DMS 273 (cell line): ENCODE measurements at regions not wholly inside any gene's neighbourhood (a gene's known extent, or its start where the extent isn't known, plus 50 kb on each side); places are given as distances from the start of the nearest gene placed in this dataset.
A peak's percentile ranks its signal among the peaks of the same experiment; 100 is the strongest.

Experiments used
- DNase-seq: peaks from one replicate; lab custom pipeline; 2025; ENCODE audit not compliant: unreplicated experiment; lab: John Stamatoyannopoulos, UW

DNA sequence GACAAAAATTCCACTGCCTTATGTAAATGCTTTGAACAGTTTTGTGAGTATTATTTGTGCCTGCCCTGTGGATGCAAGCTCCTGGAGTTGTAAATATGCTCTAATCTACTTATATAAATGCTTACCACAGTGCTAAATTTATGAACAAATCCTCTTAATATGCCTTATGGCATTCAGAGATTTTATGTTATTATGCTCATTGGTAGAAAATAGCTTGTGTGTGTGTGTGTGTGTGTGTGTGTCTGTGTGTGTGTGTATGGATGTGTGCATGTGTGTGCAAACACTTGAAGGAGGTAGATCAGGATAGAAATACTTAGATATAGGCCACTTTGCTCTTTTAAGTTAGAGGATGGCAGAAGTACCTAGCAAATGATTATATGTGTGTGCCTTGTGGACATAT lies 253.9 kb downstream of the TAF11L14 start:
- DNase-seq, result no peak

- DNase-seq, result peak; percentile 20
Observed at GRCh38 chr5:17890501-17890900, 256.2 kb downstream of the TAF11L14 start.

GRCh38 chr5:17891881-17892280 lies 257.6 kb downstream of the TAF11L14 start:
- no peak for DNase-seq

DNA sequence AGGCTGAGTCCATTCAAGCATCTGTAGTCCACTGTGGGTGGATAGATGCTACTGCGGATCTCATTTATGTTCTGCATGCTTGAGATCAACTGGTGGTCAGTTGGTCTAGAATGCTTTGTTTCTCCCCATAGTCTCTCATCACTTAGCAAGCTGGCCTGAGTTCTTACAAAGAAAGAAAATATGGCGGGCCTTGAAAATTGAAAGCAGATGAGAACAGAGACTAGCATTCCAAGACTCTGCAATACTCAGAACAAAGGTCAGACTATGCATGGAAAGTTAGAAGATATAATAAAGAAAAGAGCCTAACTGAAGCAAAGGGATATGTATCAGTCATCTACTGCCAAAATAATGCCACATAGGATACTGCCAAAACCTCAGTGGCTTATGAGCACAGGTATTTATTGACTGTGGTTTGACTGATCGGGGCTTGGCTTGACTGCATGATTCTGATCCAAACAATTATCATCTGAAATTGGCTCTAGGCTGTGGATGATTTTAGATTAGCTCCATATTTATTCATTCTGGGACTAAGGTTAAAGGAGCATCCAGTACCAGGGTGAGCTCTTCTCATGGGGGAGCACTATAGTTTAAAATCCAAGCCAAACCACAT lies 258.9 kb downstream of the TAF11L14 start:
- DNase-seq, result no peak

GRCh38 chr5:17895288-17896033 lies 261.2 kb downstream of the TAF11L14 start:
- no peak for DNase-seq

- DNase-seq, result no peak
Observed at GRCh38 chr5:17896605-17897004, 262.3 kb downstream of the TAF11L14 start.

DNA sequence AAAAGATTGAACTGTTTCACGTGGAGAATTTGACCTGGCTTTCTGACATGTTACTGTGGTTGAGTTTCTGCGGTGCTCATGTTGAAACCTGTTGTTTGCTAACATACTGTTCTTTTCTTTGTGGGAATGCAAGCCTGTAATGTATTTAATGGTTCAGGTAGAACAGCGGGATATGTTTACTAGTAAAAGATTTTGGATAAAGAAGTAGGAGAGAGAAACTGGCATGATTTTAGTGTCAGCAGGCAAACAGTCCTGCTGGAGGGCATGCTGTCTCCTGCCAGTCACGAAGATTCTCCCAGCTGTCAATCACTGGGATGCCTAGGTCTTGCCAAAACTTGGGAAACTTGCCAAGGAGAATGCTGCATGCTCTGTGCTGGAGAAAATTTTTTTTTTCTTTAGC lies 263.5 kb downstream of the TAF11L14 start:
- peak; percentile 60 for DNase-seq

DNA sequence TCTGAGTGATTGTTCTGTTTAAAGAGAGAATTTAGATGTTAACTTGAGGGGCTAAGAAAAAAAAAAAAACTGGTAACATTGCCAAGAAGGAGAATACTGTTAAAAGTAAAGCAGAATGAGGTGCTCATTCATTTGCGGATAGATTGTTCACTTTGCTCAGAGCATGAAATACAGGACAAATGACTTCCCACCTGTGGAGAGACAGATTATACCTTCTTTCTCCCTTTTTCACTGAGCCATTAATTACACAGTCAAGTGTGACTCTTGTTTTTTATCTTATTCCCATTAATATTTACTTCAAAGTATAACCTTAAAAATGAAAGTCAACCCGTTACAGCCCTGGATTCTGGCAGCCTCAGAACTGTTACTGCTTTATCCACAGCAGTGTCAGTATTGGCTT lies 264.5 kb downstream of the TAF11L14 start:
- DNase-seq, result no peak

GRCh38 chr5:17907094-17907493 lies 272.8 kb downstream of the TAF11L14 start:
- DNase-seq, result no peak

GRCh38 chr5:17910318-17910717 lies 276.1 kb downstream of the TAF11L14 start:
- DNase-seq, result no peak

DNA sequence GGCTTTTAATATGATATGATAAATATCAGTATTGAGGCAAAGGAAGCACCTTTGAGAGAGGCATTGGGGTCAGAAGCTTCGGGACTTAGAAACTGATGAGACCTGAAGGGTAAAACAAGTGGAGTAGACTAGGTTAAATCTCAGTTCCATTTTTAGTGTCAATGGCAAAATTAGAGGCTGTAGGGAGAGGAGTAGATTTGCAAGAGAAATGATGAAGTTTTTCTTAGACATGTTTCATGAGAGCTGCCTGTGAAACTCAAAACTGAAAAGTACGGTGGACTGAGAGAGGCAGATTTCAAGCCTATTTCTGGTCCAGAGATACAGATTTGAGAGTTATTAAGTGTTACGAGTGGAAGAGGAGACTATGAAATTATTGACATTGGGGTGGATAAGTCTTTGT lies 278.5 kb downstream of the TAF11L14 start:
- DNase-seq, result no peak

- DNase-seq, result no peak
Observed at GRCh38 chr5:17916446-17916845, 282.2 kb downstream of the TAF11L14 start.

DNA sequence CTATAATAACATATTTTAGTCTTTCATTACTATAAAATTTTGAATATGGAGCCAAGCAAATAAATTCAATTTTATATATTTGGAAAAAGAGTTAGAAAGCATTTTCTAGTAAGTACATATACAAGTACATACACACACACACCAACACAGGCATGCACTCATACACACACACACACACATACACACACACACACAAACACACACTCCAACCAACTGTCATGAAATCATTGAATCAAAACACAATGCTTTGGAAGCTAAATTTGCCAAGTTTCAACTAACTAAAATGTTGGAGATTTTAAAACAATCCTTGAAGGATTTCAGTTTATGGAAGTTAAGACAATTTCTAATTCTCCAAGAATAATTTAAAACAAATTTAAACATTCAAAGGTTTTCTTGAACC lies 283.2 kb downstream of the TAF11L14 start:
- DNase-seq, result no peak

GRCh38 chr5:17918373-17919104 lies 284.3 kb downstream of the TAF11L14 start:
- no peak for DNase-seq

- no peak for DNase-seq
Observed at GRCh38 chr5:17925276-17925675, 291.0 kb downstream of the TAF11L14 start.

GRCh38 chr5:17928581-17928981 lies 294.3 kb downstream of the TAF11L14 start:
- no peak for DNase-seq

- DNase-seq, result no peak
Observed at GRCh38 chr5:17929171-17929570, 294.9 kb downstream of the TAF11L14 start.

DNA sequence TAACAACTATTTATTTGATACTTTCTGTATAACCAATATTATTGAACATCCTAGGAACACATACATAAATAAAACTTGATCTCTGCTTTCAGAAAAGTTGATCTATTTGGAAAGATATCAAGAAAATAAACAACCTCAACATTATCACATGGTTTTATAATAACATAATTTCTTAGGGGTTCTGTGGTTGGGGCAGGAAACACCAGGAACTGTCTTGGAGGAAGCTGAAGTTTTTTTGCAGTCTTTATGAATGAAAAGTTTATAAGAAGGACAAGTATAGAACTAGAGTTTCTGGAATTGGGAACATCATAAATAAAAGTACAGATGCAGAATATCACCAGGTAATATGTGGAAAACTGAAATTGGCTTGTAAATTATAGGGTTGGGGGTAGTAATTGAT lies 296.1 kb downstream of the TAF11L14 start:
- DNase-seq, result no peak

DNA sequence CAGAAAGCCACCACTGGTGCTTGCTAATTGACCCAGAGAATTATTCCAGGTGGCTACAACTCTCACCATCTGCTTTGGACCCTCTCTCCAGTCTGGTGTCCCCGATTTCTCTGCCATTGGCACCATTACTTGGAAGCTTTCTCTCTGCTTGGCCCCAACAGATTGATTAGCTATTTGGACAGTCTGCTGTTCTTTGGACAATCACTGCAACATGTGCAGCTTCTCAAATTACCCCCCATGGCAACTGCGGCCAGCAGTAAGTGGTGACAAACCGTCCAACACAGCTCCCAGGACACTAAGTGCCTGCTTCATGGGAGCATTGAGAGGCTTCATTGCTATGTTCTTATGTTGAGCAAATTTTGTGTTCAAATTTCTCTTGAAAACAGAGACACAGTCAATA lies 309.8 kb downstream of the TAF11L14 start:
- peak; percentile 44 for DNase-seq

GRCh38 chr5:17947029-17947428 lies 312.8 kb downstream of the TAF11L14 start:
- DNase-seq, result no peak

- peak; percentile 23 for DNase-seq
Observed at GRCh38 chr5:17951392-17952169, 317.3 kb downstream of the TAF11L14 start.
